K562 (cell line): ENCODE measurements at regions not wholly inside any gene's neighbourhood (a gene's known extent, or its start where the extent isn't known, plus 50 kb on each side); places are given as distances from the start of the nearest gene placed in this dataset.

Experiments used
- ATAC-seq: fragments of 200-7000 bp; cut with Tn5 transposase; 3 replicates; pipeline ENCODE4 v1.9.1; 2020; ENCODE audit warnings: moderate library complexity
- BruUV-seq: library from RNA; stranded (reverse); fragments of 400-500 nt; replicated peaks from 2 replicates; lab custom pipeline; 2021; lab: Mats Ljungman, UMichigan
- CTCF ChIA-PET: fragments of 300-600 bp; formaldehyde crosslinking; extraction: SDS; loops from one replicate; lab custom pipeline; 2021; ENCODE audit warnings: low intra/inter-chr PET ratio; lab: Yijun Ruan, JAX
- POLR2A ChIA-PET: fragments of 300-600, 350-650 bp; sonication (Branson Sonifier 250); formaldehyde crosslinking; extraction: SDS; loops from one replicate; lab custom pipeline; 2021; ENCODE audit warnings: antibody characterized with exemption, inconsistent platforms; lab: Yijun Ruan, JAX
- DNase-seq, 4 experiments: peaks; one replicate each; pipeline versions ENCODE4 v3.0.0 to v3.0.0-alpha.2; 2011 to 2018; ENCODE audit warnings: low spot score in 3 of 4, mixed read lengths in 3 of 4; ENCODE audit errors: extremely low read depth in 1 of 4
- FAIRE-seq: peaks from 2 replicates; lab custom pipeline; 2011; peaks lifted over from hg19 to GRCh38; lab: Jason Lieb, UNC
- H2AFZ ChIP-seq: 2 replicates; pipeline ENCODE4 v1.6.0; 2011; ENCODE audit warnings: low read depth, low read length, control low read depth, inconsistent platforms
- H3K27ac ChIP-seq: fragments of 200-600 bp; 3 replicates; pipeline ENCODE4 v1.8.0; 2011; ENCODE audit warnings: low read depth, mild to moderate bottlenecking, control low read depth, inconsistent platforms, low read length, moderate library complexity, mixed read lengths; ENCODE audit errors: extremely low read depth
- H3K27me3 ChIP-seq, 2 experiments: fragments of 300-600 bp in 1 of 2; 2 replicates in 1 of 2; 3 replicates in 1 of 2; pipeline versions ENCODE4 v1.6.0 to v1.8.0; 2011; ENCODE audit warnings: inconsistent platforms in 2 of 2, low read length in 2 of 2, mild to moderate bottlenecking in 1 of 2, mixed read lengths in 1 of 2, moderate library complexity in 1 of 2; ENCODE audit not compliant: control insufficient read depth in 2 of 2, insufficient read depth in 2 of 2
- H3K36me3 ChIP-seq: fragments of 300-600 bp; 3 replicates; pipeline ENCODE4 v1.8.0; 2011; ENCODE audit warnings: mild to moderate bottlenecking, low read length, inconsistent platforms; ENCODE audit not compliant: control insufficient read depth, insufficient read depth
- H3K4me1 ChIP-seq, 2 experiments: fragments of 200-600 bp in 1 of 2; replicated peaks in 1 of 2; 2 replicates in 1 of 2; 3 replicates in 1 of 2; pipeline versions ENCODE4 v1.5.1 to v1.8.0; 2011; ENCODE audit warnings: inconsistent platforms in 2 of 2, low read length in 2 of 2, mild to moderate bottlenecking in 1 of 2, mixed read lengths in 1 of 2, moderate library complexity in 1 of 2; ENCODE audit not compliant: control insufficient read depth in 2 of 2, insufficient read depth in 2 of 2
- H3K4me2 ChIP-seq: 2 replicates; pipeline ENCODE4 v1.6.1; 2011; ENCODE audit warnings: low read length, control low read depth, inconsistent platforms, mixed read lengths; ENCODE audit not compliant: insufficient read depth
- H3K4me3 ChIP-seq: fragments of 200-600 bp; sonication (generic), shearing (Covaris generic); 2 replicates; pipeline ENCODE4 v1.5.1; 2016; ENCODE audit warnings: control low read depth, inconsistent platforms
- H3K79me2 ChIP-seq: fragments of 200-600 bp; 3 replicates; pipeline ENCODE4 v1.8.0; 2011; ENCODE audit warnings: low read length, inconsistent platforms; ENCODE audit not compliant: control insufficient read depth, insufficient read depth
- H3K9ac ChIP-seq, 2 experiments: 2 replicates each; pipeline versions ENCODE4 v1.6.0 to v1.6.1; 2011; ENCODE audit warnings: low read depth in 2 of 2, low read length in 2 of 2, control low read depth in 1 of 2, inconsistent platforms in 1 of 2, mild to moderate bottlenecking in 1 of 2, mixed read lengths in 1 of 2; ENCODE audit not compliant: insufficient read depth in 1 of 2
- H3K9me1 ChIP-seq: one replicate; pipeline ENCODE4 v1.6.0; 2011; ENCODE audit warnings: inconsistent platforms, mild to moderate bottlenecking, low read length, moderate library complexity; ENCODE audit not compliant: control insufficient read depth, insufficient read depth
- H3K9me3 ChIP-seq: replicated peaks from 2 replicates; pipeline ENCODE4 v1.5.1; 2011; ENCODE audit warnings: low read depth, low read length, inconsistent platforms; ENCODE audit not compliant: control insufficient read depth, insufficient read depth
- H4K20me1 ChIP-seq: replicated peaks from 2 replicates; pipeline ENCODE4 v1.6.1; 2011; ENCODE audit warnings: low read length, inconsistent platforms, mixed read lengths; ENCODE audit not compliant: control insufficient read depth, insufficient read depth
- BCOR ChIP-seq: fragments of 450-650 bp; IDR thresholded peaks from 2 replicates; pipeline ENCODE4 v1.6.1; 2016
- CC2D1A ChIP-seq: fragments of 450-650 bp; IDR thresholded peaks from 2 replicates; pipeline ENCODE4 v1.6.1; 2017; ENCODE audit warnings: mild to moderate bottlenecking
- FOSL1 ChIP-seq: fragments of 200-800 bp; sonication (Bioruptor generic); conservative IDR thresholded peaks from 2 replicates; pipeline ENCODE4 v1.6.1; 2016; ENCODE audit warnings: missing genetic modification characterization, missing compliant biosample characterization
- HNRNPUL1 ChIP-seq: fragments of 200-400 bp; formaldehyde crosslinking; IDR thresholded peaks from 2 replicates; pipeline ENCODE4 v1.6.1; 2017; ENCODE audit warnings: low read length
- KDM5B ChIP-seq: fragments of 200-600 bp; sonication (generic); IDR thresholded peaks from 2 replicates; pipeline ENCODE4 v1.6.1; 2012; ENCODE audit warnings: low read depth, mild to moderate bottlenecking, moderate library complexity, low read length, control low read depth, inconsistent platforms; ENCODE audit not compliant: insufficient replicate concordance
- L3MBTL2 ChIP-seq: fragments of 450-650 bp; IDR thresholded peaks from 2 replicates; pipeline ENCODE4 v1.6.1; 2016; ENCODE audit warnings: mild to moderate bottlenecking, moderate library complexity
- MYNN ChIP-seq, 2 experiments: sonication (generic); formaldehyde crosslinking in 1 of 2; IDR thresholded peaks; 2 replicates each; pipeline versions ENCODE4 v1.5.0 to v1.6.1; 2016 to 2020; ENCODE audit warnings: antibody characterized with exemption in 1 of 2, missing genetic modification reagents in 1 of 2
- NCOA2 ChIP-seq, 2 experiments: fragments of 450-650 bp; IDR thresholded peaks; 2 replicates each; pipeline ENCODE4 v1.6.1; 2018; ENCODE audit warnings: mild to moderate bottlenecking in 2 of 2, moderate library complexity in 1 of 2; ENCODE audit not compliant: partially characterized antibody in 2 of 2
- NFIX ChIP-seq: fragments of 250-450 bp; sonication (Bioruptor Pico); IDR thresholded peaks from 2 replicates; pipeline ENCODE4 v1.4.0; 2020; ENCODE audit warnings: low read depth, mild to moderate bottlenecking, moderate library complexity
- NUFIP1 ChIP-seq: fragments of 450-650 bp; IDR thresholded peaks from 2 replicates; pipeline ENCODE4 v1.6.1; 2018; ENCODE audit not compliant: partially characterized antibody
- PHTF2 ChIP-seq: fragments of 250-450 bp; sonication (Bioruptor Pico); IDR thresholded peaks from 2 replicates; pipeline ENCODE4 v1.5.0; 2021; ENCODE audit warnings: mild to moderate bottlenecking
- POLR2AphosphoS5 ChIP-seq: IDR thresholded peaks from 2 replicates; pipeline ENCODE4 v1.6.1; 2011; ENCODE audit warnings: mild to moderate bottlenecking, low read depth, low read length, moderate library complexity; ENCODE audit not compliant: control insufficient read depth, insufficient read depth
- POLR2G ChIP-seq: fragments of 200-400 bp; formaldehyde crosslinking; IDR thresholded peaks from 2 replicates; pipeline ENCODE4 v1.6.1; 2017; ENCODE audit warnings: low read depth, mild to moderate bottlenecking, antibody characterized with exemption, low read length, moderate library complexity
- SIX5 ChIP-seq, 2 experiments: IDR thresholded peaks; 2 replicates each; pipeline ENCODE4 v1.6.1; 2011; ENCODE audit warnings: low read length in 2 of 2, borderline replicate concordance in 1 of 2, low read depth in 1 of 2, mild to moderate bottlenecking in 1 of 2, moderate library complexity in 1 of 2; ENCODE audit not compliant: insufficient read depth in 1 of 2
- SMARCC2 ChIP-seq: fragments of 450-650 bp; IDR thresholded peaks from 2 replicates; pipeline ENCODE4 v1.6.1; 2017; ENCODE audit warnings: antibody characterized with exemption, moderate library complexity, mild to moderate bottlenecking, low read depth
- THRAP3 ChIP-seq: fragments of 450-650 bp; IDR thresholded peaks from 2 replicates; pipeline ENCODE4 v1.6.1; 2016; ENCODE audit warnings: mild to moderate bottlenecking, inconsistent platforms, borderline replicate concordance
- ZNF436 ChIP-seq: fragments of 250-450, 450-650 bp; sonication (Bioruptor Pico); formaldehyde crosslinking; IDR thresholded peaks from 2 replicates; pipeline ENCODE4 v1.7.0; 2020; ENCODE audit warnings: mild to moderate bottlenecking
- ZSCAN29 ChIP-seq: fragments of 450-650 bp; IDR thresholded peaks from 2 replicates; pipeline ENCODE4 v1.6.1; 2017
- WGBS: fragments of 100-300 bp; shearing (Covaris generic); methylation state at CpG from one replicate; pipeline ENCODE4 v1.1.6; 2016; ENCODE audit warnings: low coverage, mixed read lengths; ENCODE audit not compliant: insufficient coverage; ENCODE audit errors: missing lambda C conversion rate; 5-methylcytosine and 5-hydroxymethylcytosine counted together
- in situ Hi-C: fragments of 300-500 bp; cut with MboI; formaldehyde crosslinking; loops from 4 replicates; pipeline ENCODE4 v1.15.0; 2018; ENCODE audit warnings: inconsistent platforms, mixed read lengths
- intact Hi-C: fragments of 100-400 bp; cut with micrococcal nuclease; formaldehyde crosslinking; loops from 2 replicates; pipeline ENCODE4 v1.14.2; 2022
- TF ChIP-seq, protein P1 (sequence below): fragments of 450-650 bp; IDR thresholded peaks from 2 replicates; pipeline ENCODE4 v1.6.1; 2017; ENCODE audit warnings: antibody characterized with exemption

DNA sequence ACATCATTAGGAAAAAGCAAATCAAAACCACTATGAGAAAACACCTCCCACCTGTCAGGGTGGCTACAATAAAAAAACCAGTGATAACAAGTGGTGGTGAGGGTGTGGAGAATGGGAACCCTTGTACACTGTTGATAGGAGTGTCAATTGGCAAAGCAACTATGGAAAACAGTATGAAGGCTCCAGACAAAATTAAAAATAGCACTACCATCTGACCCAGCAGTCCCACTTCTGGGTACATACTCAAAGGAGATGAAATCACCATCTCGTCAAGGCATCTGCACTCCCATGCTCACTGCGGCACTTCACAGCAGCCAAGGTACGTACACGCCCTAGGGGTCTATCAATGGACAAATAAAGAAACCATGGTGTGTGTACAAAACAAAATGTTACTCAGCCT, 715.1 kb downstream of the UQCRFS1 start (continued):
- no peak for TF ChIP-seq NFIX
- TF ChIP-seq KDM5B: no peak
- TF ChIP-seq HNRNPUL1: no peak
- no peak for TF ChIP-seq THRAP3
- TF ChIP-seq ZSCAN29: no peak
- TF ChIP-seq, all 486 proteins: peak for 0

DNA sequence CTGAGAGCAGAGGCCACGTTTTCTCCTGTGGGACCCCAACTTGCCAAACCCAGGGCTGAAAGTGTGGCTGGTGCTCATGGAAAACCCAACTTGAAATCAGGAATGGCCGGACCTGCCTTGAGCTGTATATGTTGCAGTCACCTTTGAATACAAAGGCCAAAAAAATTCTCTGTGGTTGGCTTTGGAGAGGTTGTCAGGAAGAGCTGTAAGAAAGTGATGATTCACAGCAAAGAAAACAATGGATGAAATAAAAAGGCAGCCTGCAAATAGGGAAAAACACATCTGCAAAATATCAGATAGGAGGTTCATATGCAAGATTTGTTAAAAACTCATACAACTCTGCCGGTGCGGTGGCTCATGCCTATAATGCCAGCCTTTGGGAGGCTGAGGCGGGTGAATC, 715.8 kb downstream of the UQCRFS1 start:
- CTCF ChIA-PET: no interaction called here
- H4K20me1 ChIP-seq: peaks cover 76% of the 10 kb centered on the region
- intact Hi-C loops: no loop called here
- peaks cover 93% of the 10 kb centered on the region for H3K79me2 ChIP-seq
- H3K27me3 ChIP-seq: no peaks in the 10 kb centered on the region
- peaks cover 11 to 50% of the 10 kb centered on the region in 2 experiments; a peak in 3 of 5 replicates for H3K4me1 ChIP-seq
- WGBS: 80% methylated on average over 5 of the region's 5 CpGs
- POLR2A ChIA-PET: interaction anchor here (0.7 kb wide), 1 partner anchor 16 kb away, joined by 3 read pairs; no protein-coding TSS in a partner anchor
- ATAC-seq (no peak), FAIRE-seq (no peak), DNase-seq (no peak)
- peaks cover 14% of the 10 kb centered on the region for H3K9me1 ChIP-seq
- no peak overlapping the region for H3K4me2 ChIP-seq
- BruUV-seq: no TSS peak
- peaks cover 62% of the 10 kb centered on the region for H3K36me3 ChIP-seq
- no peak overlapping the region for H2AFZ ChIP-seq
- in situ Hi-C loops: no loop called here
- no peaks in the 10 kb centered on the region for H3K9me3 ChIP-seq
- no peak overlapping the region for H3K4me3 ChIP-seq
- H3K27ac ChIP-seq: no peak overlapping the region
- no peak overlapping the region for H3K9ac ChIP-seq
- TF ChIP-seq POLR2G: no peak
- no peak for TF ChIP-seq FOSL1 (tag)
- TF ChIP-seq SMARCC2: no peak
- no peak for TF ChIP-seq MYNN (IDR thresholded peaks at IDR 0.05)
- no peak for TF ChIP-seq MYNN (CRISPR knock-in tag; IDR thresholded peaks at IDR 0.05)
- TF ChIP-seq ZNF436 (CRISPR knock-in tag): no peak
- no peak for TF ChIP-seq POLR2AphosphoS5
- no peak for TF ChIP-seq NCOA2 (IDR thresholded peaks at IDR 0.05; ENCODE audit: partially characterized antibody in 2 of 2)
- no peak for TF ChIP-seq PHTF2
- TF ChIP-seq CC2D1A: no peak
- TF ChIP-seq NUFIP1: no peak
- TF ChIP-seq BCOR: no peak
- no peak for TF ChIP-seq SIX5 (IDR thresholded peaks at IDR 0.05; ENCODE audit: borderline replicate concordance in 1 of 2, insufficient read depth in 1 of 2, low read depth in 1 of 2, low read length in 2 of 2)
- no peak for TF ChIP-seq L3MBTL2
- TF ChIP-seq, protein P1, sequence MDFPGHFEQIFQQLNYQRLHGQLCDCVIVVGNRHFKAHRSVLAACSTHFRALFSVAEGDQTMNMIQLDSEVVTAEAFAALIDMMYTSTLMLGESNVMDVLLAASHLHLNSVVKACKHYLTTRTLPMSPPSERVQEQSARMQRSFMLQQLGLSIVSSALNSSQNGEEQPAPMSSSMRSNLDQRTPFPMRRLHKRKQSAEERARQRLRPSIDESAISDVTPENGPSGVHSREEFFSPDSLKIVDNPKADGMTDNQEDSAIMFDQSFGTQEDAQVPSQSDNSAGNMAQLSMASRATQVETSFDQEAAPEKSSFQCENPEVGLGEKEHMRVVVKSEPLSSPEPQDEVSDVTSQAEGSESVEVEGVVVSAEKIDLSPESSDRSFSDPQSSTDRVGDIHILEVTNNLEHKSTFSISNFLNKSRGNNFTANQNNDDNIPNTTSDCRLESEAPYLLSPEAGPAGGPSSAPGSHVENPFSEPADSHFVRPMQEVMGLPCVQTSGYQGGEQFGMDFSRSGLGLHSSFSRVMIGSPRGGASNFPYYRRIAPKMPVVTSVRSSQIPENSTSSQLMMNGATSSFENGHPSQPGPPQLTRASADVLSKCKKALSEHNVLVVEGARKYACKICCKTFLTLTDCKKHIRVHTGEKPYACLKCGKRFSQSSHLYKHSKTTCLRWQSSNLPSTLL: no peak
- TF ChIP-seq, all 486 proteins: peak for 0
